Erythroblast (primary cell): ENCODE measurements at regions not wholly inside any gene's neighbourhood (a gene's known extent, or its start where the extent isn't known, plus 50 kb on each side); places are given as distances from the start of the nearest gene placed in this dataset.

Experiments
- DNase-seq, 2 experiments: peaks; one replicate each; lab custom pipeline; 2025; lab: John Stamatoyannopoulos, UW
- GATA1 ChIP-seq: IDR thresholded peaks from 2 replicates; pipeline ENCODE4 v1.6.1; 2011; ENCODE audit warnings: low read depth, mild to moderate bottlenecking, control low read depth, low read length, moderate library complexity
- POLR2A ChIP-seq: IDR thresholded peaks from 2 replicates; pipeline ENCODE4 v1.6.1; 2011; ENCODE audit warnings: mild to moderate bottlenecking, low read length

- TF ChIP-seq POLR2A, result no peak
- TF ChIP-seq GATA1, result no peak
- no peak for DNase-seq
Observed at GRCh38 chr11:76280882-76281557, 74.7 kb upstream of the WNT11 start.

GRCh38 chr11:76280151-76280881, 74.0 kb upstream of the WNT11 start:
- TF ChIP-seq POLR2A (no peak), GATA1 (no peak)

GRCh38 chr11:76279646-76280045, 73.3 kb upstream of the WNT11 start:
- no peak for DNase-seq
- no peak for TF ChIP-seq GATA1
- TF ChIP-seq POLR2A, result no peak

More at GRCh38 chr11:76280151-76280881, 74.0 kb upstream of the WNT11 start:
- DNase-seq, result no peak

- no peak for TF ChIP-seq GATA1
- no peak for TF ChIP-seq POLR2A
Observed at GRCh38 chr11:76279038-76279437, 72.7 kb upstream of the WNT11 start.

GRCh38 chr11:76278526-76278925, 72.2 kb upstream of the WNT11 start:
- DNase-seq, result no peak
- TF ChIP-seq POLR2A (no peak), GATA1 (no peak)

More at GRCh38 chr11:76279038-76279437, 72.7 kb upstream of the WNT11 start:
- DNase-seq, result no peak

- TF ChIP-seq POLR2A (no peak), GATA1 (no peak)
- DNase-seq, result no peak
Observed at GRCh38 chr11:76277298-76278175, 71.2 kb upstream of the WNT11 start.

- no peak for TF ChIP-seq GATA1
- no peak for TF ChIP-seq POLR2A
Observed at GRCh38 chr11:76276781-76277155, 70.5 kb upstream of the WNT11 start.

GRCh38 chr11:76276046-76276780, 69.9 kb upstream of the WNT11 start:
- DNase-seq, result no peak

More at GRCh38 chr11:76276781-76277155, 70.5 kb upstream of the WNT11 start:
- DNase-seq, result no peak

GRCh38 chr11:76275446-76275845, 69.1 kb upstream of the WNT11 start:
- DNase-seq, result no peak

More at GRCh38 chr11:76276046-76276780, 69.9 kb upstream of the WNT11 start:
- TF ChIP-seq GATA1, result no peak
- TF ChIP-seq POLR2A, result no peak

GRCh38 chr11:76271068-76271467, 64.8 kb upstream of the WNT11 start:
- no peak for DNase-seq
- TF ChIP-seq POLR2A (no peak), GATA1 (no peak)

More at GRCh38 chr11:76275446-76275845, 69.1 kb upstream of the WNT11 start:
- TF ChIP-seq POLR2A, result no peak
- TF ChIP-seq GATA1, result no peak

- DNase-seq, result no peak
- TF ChIP-seq POLR2A (no peak), GATA1 (no peak)
Observed at GRCh38 chr11:76270389-76270788, 64.1 kb upstream of the WNT11 start.

GRCh38 chr11:76269661-76270261, 63.5 kb upstream of the WNT11 start:
- TF ChIP-seq POLR2A (no peak), GATA1 (no peak)
- DNase-seq, result no peak

GRCh38 chr11:76269247-76269646, 62.9 kb upstream of the WNT11 start:
- DNase-seq, result no peak
- no peak for TF ChIP-seq POLR2A
- TF ChIP-seq GATA1, result no peak
